ENCODE measurements at regions not wholly inside any gene's neighbourhood (a gene's known extent, or its start where the extent isn't known, plus 50 kb on each side); places are given as distances from the start of the nearest gene placed in this dataset.

DNA sequence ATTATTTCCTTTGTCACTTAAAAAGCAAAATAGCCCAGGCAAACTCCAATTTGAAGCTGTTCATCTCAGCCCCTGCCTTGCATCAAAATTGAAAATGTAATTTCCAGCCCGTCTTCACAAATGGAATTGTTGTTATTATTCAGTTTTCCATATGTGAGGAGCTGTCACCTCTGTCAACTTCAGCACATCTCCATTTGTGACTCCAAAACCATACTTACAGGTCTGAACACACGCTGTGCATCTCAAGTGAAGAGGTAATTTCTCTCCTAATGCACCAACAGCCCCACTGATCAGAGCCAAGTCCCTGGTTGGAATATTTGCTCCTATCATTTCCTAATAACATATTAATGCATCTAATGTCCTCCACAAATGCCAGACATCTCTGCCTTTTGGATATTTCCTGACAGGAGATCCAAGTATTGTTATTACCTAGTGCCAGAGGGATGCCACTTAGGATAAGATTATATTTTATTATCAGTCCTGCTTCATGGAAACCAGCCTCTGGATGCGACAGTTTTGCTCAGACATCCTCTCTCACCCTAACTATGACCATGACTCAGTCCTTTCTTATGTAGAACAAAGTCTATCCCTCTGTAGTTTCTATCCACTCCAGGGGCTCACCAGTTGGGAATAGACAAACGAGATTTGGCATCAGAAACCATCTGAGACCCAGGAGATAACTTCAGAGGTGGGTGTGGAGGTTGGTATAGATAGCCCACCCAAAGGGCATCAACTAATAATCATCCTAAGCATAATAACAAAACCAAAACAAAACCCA lies 379.8 kb downstream of the VPS13C start:
- DNase-seq (ENCODE audit: low read depth), result no peak
- no peak overlapping the region for H3K4me3 ChIP-seq (ENCODE audit: low read depth, low read length)
- TF ChIP-seq, protein P1, sequence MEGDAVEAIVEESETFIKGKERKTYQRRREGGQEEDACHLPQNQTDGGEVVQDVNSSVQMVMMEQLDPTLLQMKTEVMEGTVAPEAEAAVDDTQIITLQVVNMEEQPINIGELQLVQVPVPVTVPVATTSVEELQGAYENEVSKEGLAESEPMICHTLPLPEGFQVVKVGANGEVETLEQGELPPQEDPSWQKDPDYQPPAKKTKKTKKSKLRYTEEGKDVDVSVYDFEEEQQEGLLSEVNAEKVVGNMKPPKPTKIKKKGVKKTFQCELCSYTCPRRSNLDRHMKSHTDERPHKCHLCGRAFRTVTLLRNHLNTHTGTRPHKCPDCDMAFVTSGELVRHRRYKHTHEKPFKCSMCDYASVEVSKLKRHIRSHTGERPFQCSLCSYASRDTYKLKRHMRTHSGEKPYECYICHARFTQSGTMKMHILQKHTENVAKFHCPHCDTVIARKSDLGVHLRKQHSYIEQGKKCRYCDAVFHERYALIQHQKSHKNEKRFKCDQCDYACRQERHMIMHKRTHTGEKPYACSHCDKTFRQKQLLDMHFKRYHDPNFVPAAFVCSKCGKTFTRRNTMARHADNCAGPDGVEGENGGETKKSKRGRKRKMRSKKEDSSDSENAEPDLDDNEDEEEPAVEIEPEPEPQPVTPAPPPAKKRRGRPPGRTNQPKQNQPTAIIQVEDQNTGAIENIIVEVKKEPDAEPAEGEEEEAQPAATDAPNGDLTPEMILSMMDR (conservative IDR thresholded peaks at IDR 0.05; ENCODE audit: low read depth, low read length), result no peak

DNA sequence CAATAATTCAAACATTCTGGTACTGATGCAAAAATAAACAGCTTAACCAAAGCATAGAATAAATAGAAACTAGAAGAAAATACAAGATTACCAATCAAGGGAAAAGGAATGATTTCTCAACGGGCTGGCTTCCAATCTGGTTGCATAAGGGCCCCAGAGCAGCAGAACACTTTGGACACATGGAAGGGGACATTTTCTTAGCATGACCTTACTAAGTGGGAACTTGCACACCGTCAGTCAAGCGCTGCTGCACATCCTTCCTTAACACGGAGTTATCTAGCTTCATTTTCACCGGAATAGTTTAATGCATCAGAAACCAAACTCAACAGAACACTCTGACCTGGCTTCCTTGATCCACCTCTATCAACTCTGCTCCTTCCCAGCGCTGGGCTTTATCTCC lies 388.5 kb downstream of the VPS13C start:
- H3K4me3 ChIP-seq (ENCODE audit: low read depth, low read length), result no peak overlapping the region
- TF ChIP-seq, protein P1 (conservative IDR thresholded peaks at IDR 0.05; ENCODE audit: low read depth, low read length), result no peak
- DNase-seq (ENCODE audit: low read depth), result no peak

GRCh38 chr15:61668444-61668843 lies 391.8 kb downstream of the VPS13C start:
- TF ChIP-seq, protein P1 (conservative IDR thresholded peaks at IDR 0.05; ENCODE audit: low read depth, low read length), result no peak
- DNase-seq (ENCODE audit: low read depth), result no peak

DNA sequence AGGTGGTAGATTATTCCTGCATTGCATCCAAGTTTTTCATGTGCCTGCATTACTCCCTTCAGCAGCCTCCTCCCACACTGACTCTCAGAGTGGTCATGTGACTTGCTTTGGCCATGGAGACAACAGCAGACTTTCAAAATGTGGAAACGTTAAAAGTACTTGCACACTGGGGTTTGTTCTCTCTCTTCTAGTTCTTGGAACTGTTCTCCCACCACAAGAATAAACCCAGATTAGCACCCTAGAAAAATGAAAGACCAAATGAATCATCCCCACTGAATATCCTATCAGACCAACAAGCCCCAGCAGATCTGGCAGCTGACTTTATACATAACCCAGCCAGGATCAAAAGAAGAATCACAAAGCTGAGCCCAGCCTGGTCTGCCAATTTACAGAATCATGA lies 398.5 kb downstream of the VPS13C start:
- H3K4me3 ChIP-seq (ENCODE audit: low read depth, low read length), result no peak overlapping the region
- TF ChIP-seq, protein P1 (conservative IDR thresholded peaks at IDR 0.05; ENCODE audit: low read depth, low read length), result no peak
- peak; percentile 33 for DNase-seq (ENCODE audit: low read depth)

More at GRCh38 chr15:61668444-61668843, 391.8 kb downstream of the VPS13C start:
- H3K4me3 ChIP-seq (ENCODE audit: low read depth, low read length), result no peak overlapping the region

- peak; percentile 80 for DNase-seq (ENCODE audit: low read depth)
- H3K4me3 ChIP-seq (ENCODE audit: low read depth, low read length), result no peak overlapping the region
- TF ChIP-seq, protein P1 (conservative IDR thresholded peaks at IDR 0.05; ENCODE audit: low read depth, low read length), result no peak
Observed at GRCh38 chr15:61660579-61660978, 399.7 kb downstream of the VPS13C start.

DNA sequence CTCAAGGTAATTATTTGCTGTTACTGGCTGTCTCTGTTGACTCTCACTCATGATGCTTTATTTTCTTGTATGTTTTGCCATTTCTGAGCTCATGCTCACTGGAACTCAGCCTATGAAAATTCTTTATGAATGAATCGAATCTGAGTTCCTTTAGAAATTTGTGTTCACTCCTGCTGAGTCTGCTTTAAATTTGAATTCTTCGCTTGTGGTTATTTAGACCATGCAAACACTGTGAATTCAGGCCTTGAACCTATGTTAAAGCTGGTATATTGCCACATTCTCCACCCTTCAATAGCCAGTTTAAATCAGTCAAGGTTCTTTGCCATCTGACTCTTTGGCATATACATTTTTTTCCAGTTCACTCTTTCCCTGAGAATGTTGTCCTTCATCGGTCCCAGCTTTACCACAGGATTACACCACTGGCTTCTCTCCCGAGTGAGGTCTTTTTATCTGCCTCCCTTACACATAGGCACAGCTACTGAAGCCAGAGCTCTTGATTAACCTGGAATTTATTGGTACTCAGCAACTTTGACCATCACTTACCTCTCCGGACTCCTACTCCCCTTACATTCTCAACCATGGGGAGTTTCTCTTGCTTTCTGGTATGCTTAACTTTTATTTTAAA lies 400.6 kb downstream of the VPS13C start:
- TF ChIP-seq, protein P1 (conservative IDR thresholded peaks at IDR 0.05; ENCODE audit: low read depth, low read length), result no peak
- peak; percentile 76 for DNase-seq (ENCODE audit: low read depth)
- H3K4me3 ChIP-seq (ENCODE audit: low read depth, low read length), result no peak overlapping the region

Measured in choroid plexus epithelial cell (primary cell).